Esophagus muscularis mucosa (tissue), 4 donors: ENCODE measurements at regions not wholly inside any gene's neighbourhood (a gene's known extent, or its start where the extent isn't known, plus 50 kb on each side); places are given as distances from the start of the nearest gene placed in this dataset.

Source experiments
- DNase-seq: peaks from one replicate; pipeline ENCODE4 v3.0.0-alpha.2; 2017; ENCODE audit errors: extremely low spot score
- H3K27ac ChIP-seq, 4 donors: fragments of 200-600 bp; sonication (generic); replicated peaks in 1 of 4; 1 replicate in 3 of 4; 2 replicates in 1 of 4; pipeline ENCODE4 v1.5.1; 2016 to 2019; ENCODE audit warnings: mild to moderate bottlenecking in 1 of 4
- H3K27me3 ChIP-seq, 4 donors: fragments of 200-600 bp; sonication (generic); one replicate each; pipeline versions ENCODE4 v1.5.1 to v1.6.0; 2016 to 2019
- H3K36me3 ChIP-seq, 4 donors: fragments of 200-600 bp; sonication (generic); one replicate each; pipeline ENCODE4 v1.5.1; 2016 to 2019
- H3K4me1 ChIP-seq, 4 donors: fragments of 200-600 bp; sonication (generic); one replicate each; pipeline ENCODE4 v1.5.1; 2016 to 2019
- H3K4me3 ChIP-seq, 4 donors: fragments of 200-600 bp; sonication (generic); 1 replicate in 2 of 4; 2 replicates in 2 of 4; pipeline ENCODE4 v1.5.1; 2016 to 2019; ENCODE audit warnings: mild to moderate bottlenecking in 4 of 4, moderate library complexity in 1 of 4
- H3K9me3 ChIP-seq, 4 donors: fragments of 200-600 bp; sonication (generic); 1 replicate in 3 of 4; 2 replicates in 1 of 4; pipeline ENCODE4 v1.5.1; 2016 to 2019
- EP300 ChIP-seq: sonication (generic); formaldehyde crosslinking; IDR thresholded peaks from one replicate; pipeline ENCODE4 v1.6.1; 2017; ENCODE audit warnings: antibody characterized with exemption
- POLR2A ChIP-seq: fragments of 450-650 bp; IDR thresholded peaks from one replicate; pipeline ENCODE4 v1.6.1; 2017; ENCODE audit warnings: antibody characterized with exemption, moderate library complexity, mild to moderate bottlenecking, low read depth
- POLR2AphosphoS5 ChIP-seq, 2 donors: sonication (generic); formaldehyde crosslinking; IDR thresholded peaks; one replicate each; pipeline ENCODE4 v1.6.1; 2017; ENCODE audit warnings: antibody characterized with exemption in 2 of 2
- whole genome bisulfite sequencing: methylation state at CpG from one replicate; pipeline ENCODE4 v1.1.5; 2018; 5-methylcytosine and 5-hydroxymethylcytosine counted together
- intact Hi-C: fragments of 100-400 bp; cut with DNase I; formaldehyde crosslinking; loops from one replicate; pipeline ENCODE4 v1.15.1; 2023
- TF ChIP-seq, protein P1 (sequence below), 3 experiments: fragments of 200-600 bp in 2 of 3; fragments of 450-650 bp in 1 of 3; sonication (generic) in 2 of 3; IDR thresholded peaks; one replicate each; pipeline ENCODE4 v1.5.1; 2017 to 2019; ENCODE audit warnings: antibody characterized with exemption in 3 of 3, mild to moderate bottlenecking in 2 of 3, moderate library complexity in 1 of 3

DNA sequence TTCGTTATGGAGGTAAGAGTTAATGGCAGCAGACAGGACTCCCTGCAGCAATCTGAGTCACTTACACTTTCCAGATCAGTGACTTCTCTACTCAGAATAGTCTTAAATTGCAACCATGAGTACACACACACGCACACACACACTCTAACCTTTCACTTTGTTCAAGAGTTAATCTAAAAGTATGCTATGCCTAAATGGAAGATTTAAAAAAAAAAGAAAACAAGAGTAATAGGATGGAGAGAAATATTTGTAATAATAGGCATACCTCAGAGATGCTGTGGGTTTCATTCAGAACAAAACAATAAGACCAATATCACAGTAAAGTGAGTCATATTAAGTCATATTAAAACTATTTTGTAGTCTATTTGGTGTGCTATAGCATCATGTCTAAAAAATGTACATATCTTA lies 969.1 kb upstream of the PCDH10 start:
- Histone ChIP-seq H3K4me1 (no peaks in the 10 kb centered on the region), H3K27ac (no peak overlapping the region), H3K4me3 (no peak overlapping the region), H3K9me3 (no peaks in the 10 kb centered on the region), H3K36me3 (no peaks in the 10 kb centered on the region), H3K27me3 (no peaks in the 10 kb centered on the region)
- TF ChIP-seq EP300, result no peak
- TF ChIP-seq POLR2AphosphoS5 (IDR thresholded peaks at IDR 0.05), result no peak
- no peak for TF ChIP-seq POLR2A
- TF ChIP-seq, protein P1, sequence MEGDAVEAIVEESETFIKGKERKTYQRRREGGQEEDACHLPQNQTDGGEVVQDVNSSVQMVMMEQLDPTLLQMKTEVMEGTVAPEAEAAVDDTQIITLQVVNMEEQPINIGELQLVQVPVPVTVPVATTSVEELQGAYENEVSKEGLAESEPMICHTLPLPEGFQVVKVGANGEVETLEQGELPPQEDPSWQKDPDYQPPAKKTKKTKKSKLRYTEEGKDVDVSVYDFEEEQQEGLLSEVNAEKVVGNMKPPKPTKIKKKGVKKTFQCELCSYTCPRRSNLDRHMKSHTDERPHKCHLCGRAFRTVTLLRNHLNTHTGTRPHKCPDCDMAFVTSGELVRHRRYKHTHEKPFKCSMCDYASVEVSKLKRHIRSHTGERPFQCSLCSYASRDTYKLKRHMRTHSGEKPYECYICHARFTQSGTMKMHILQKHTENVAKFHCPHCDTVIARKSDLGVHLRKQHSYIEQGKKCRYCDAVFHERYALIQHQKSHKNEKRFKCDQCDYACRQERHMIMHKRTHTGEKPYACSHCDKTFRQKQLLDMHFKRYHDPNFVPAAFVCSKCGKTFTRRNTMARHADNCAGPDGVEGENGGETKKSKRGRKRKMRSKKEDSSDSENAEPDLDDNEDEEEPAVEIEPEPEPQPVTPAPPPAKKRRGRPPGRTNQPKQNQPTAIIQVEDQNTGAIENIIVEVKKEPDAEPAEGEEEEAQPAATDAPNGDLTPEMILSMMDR (IDR thresholded peaks at IDR 0.05), result no peak
- intact Hi-C loops, result no loop called here
- 83% methylated on average over 2 of the region's 2 CpGs for WGBS
- DNase-seq, result no peak

DNA sequence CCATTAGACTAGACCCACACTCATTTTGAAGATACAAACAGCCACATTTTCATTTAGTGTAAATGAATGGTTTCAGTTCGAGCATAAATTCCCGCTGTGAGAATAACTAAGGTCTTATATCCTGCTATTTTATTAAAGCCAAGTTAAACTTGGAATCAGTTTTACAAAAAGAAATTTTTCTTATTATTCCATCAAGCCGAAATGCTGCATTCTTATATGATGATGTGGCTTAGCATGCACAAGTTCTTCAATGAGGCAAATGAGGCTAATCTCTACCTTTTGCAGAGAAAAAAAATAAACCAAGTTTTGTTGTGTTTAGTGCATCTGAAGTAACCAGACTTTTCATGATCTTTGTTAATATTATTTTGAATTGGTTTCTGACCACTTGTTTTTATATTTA lies 953.9 kb upstream of the PCDH10 start:
- H3K27ac ChIP-seq, result no peak overlapping the region
- TF ChIP-seq POLR2AphosphoS5 (IDR thresholded peaks at IDR 0.05) (no peak), POLR2A (no peak), EP300 (no peak)
- no peaks in the 10 kb centered on the region for H3K4me1 ChIP-seq
- H3K4me3 ChIP-seq, result no peak overlapping the region
- H3K36me3 ChIP-seq, result no peaks in the 10 kb centered on the region
- no peaks in the 10 kb centered on the region for H3K9me3 ChIP-seq
- no peaks in the 10 kb centered on the region for H3K27me3 ChIP-seq
- DNase-seq, result no peak
- intact Hi-C loops, result no loop called here
- WGBS, result 69% methylated on average over 3 of the region's 3 CpGs

DNA sequence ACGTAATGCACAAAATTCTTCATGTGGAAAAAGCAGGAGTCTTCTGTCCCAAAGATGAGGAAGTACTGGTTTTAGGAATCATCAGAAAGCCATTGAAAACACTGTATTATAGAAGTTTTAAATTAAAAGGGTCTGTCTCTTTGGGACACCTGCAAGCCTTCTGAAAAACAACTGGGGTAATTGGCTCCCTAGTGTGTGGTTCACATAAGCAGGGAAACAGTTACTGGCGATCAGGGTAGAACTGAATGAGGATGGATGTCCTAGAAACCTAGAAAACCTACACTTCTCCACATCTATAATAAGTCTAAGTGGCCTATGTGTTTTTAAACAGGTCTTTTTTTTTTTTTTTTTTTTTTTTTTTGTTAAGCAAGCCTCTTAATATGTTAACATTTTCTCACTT lies 945.5 kb upstream of the PCDH10 start:
- Histone ChIP-seq H3K4me1 (no peaks in the 10 kb centered on the region), H3K36me3 (no peaks in the 10 kb centered on the region), H3K9me3 (no peaks in the 10 kb centered on the region), H3K4me3 (no peak overlapping the region), H3K27me3 (no peaks in the 10 kb centered on the region), H3K27ac (no peak overlapping the region)
- TF ChIP-seq EP300, result no peak
- TF ChIP-seq POLR2AphosphoS5 (IDR thresholded peaks at IDR 0.05), result no peak
- no peak for TF ChIP-seq POLR2A
- TF ChIP-seq, protein P1 (IDR thresholded peaks at IDR 0.05), result no peak
- no peak for DNase-seq
- intact Hi-C loops, result no loop called here
- WGBS, result 76% methylated on average over 2 of the region's 2 CpGs

DNA sequence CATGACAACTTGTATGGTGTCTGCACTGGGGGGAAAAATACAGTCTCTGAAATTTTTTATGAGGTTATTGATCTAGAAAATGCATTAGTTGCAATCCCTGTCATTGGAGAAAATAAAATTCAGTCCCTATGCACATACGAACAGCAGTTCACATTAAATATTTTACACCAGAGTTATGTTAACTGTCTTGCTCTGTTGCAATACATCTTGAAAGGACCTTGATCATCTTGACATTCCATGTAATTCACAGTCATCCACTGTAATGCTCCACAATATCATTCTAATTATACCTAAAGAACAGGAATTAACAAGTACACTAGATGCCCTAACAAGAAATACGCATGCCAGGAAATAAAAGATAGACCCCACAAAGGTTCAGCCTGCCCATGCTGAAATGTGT lies 934.6 kb upstream of the PCDH10 start:
- intact Hi-C loops, result no loop called here
- Histone ChIP-seq H3K9me3 (no peaks in the 10 kb centered on the region), H3K4me1 (no peaks in the 10 kb centered on the region), H3K4me3 (no peak overlapping the region), H3K27me3 (no peaks in the 10 kb centered on the region), H3K36me3 (no peaks in the 10 kb centered on the region), H3K27ac (no peak overlapping the region)
- no peak for DNase-seq
- TF ChIP-seq, protein P1 (IDR thresholded peaks at IDR 0.05), result no peak
- TF ChIP-seq EP300 (no peak), POLR2AphosphoS5 (IDR thresholded peaks at IDR 0.05) (no peak), POLR2A (no peak)
- 87% methylated on average over 2 of the region's 2 CpGs for WGBS

DNA sequence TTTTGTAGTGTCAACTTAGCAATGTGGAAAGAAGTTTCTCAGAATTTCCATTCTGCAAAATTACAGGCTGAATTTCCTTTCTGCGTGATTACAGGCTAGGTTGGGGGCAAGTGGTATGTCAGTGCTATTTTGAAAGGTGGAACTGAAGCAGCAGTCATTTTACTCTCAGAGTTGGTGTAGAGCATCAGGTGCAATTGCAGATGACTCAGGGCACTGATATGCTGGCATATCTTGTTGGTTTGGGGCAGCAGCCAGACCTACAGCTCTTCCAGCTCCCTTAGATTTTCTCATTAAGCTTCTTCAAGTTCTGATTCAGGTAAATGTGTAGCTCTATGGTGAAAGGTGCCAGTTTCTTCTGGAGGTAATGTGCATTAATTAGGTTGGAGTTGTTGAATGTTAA lies 930.7 kb upstream of the PCDH10 start:
- no peaks in the 10 kb centered on the region for H3K36me3 ChIP-seq
- H3K27me3 ChIP-seq, result no peaks in the 10 kb centered on the region
- no peak for TF ChIP-seq EP300
- TF ChIP-seq, protein P1 (IDR thresholded peaks at IDR 0.05), result no peak
- no peak for TF ChIP-seq POLR2AphosphoS5 (IDR thresholded peaks at IDR 0.05)
- TF ChIP-seq POLR2A, result no peak
- H3K4me3 ChIP-seq, result no peak overlapping the region
- no peaks in the 10 kb centered on the region for H3K9me3 ChIP-seq
- DNase-seq, result no peak
- no peaks in the 10 kb centered on the region for H3K4me1 ChIP-seq
- no peak overlapping the region for H3K27ac ChIP-seq
- 88% methylated on average over 1 of the region's 1 CpG for WGBS
- intact Hi-C loops, result no loop called here
